Gastrocnemius medialis (tissue), 4 donors: ENCODE measurements at regions not wholly inside any gene's neighbourhood (a gene's known extent, or its start where the extent isn't known, plus 50 kb on each side); places are given as distances from the start of the nearest gene placed in this dataset.

Experiments
- CTCF ChIP-seq, 5 experiments: fragments of 450-650 bp in 3 of 5; fragments of 200-600 bp in 2 of 5; sonication (generic) in 2 of 5; IDR thresholded peaks in 4 of 5; conservative IDR thresholded peaks in 1 of 5; 1 replicate in 4 of 5; 2 replicates in 1 of 5; pipeline ENCODE4 v1.5.1; 2016 to 2019; ENCODE audit warnings: antibody characterized with exemption in 5 of 5, mild to moderate bottlenecking in 3 of 5, moderate library complexity in 3 of 5
- POLR2A ChIP-seq, 2 donors: fragments of 450-650 bp; IDR thresholded peaks; one replicate each; pipeline ENCODE4 v1.6.1; 2017; ENCODE audit warnings: antibody characterized with exemption in 2 of 2, mild to moderate bottlenecking in 2 of 2, moderate library complexity in 2 of 2

- TF ChIP-seq CTCF (IDR thresholded peaks at IDR 0.05 in 4 of 5, conservative IDR thresholded peaks at IDR 0.05 in 1 of 5) = no peak
- no peak for TF ChIP-seq POLR2A (IDR thresholded peaks at IDR 0.05)
Measured at GRCh38 chr6:23566418-23566817, 559.6 kb upstream of the NRSN1 start.
